Lung (tissue), 11 donors: ENCODE measurements at regions not wholly inside any gene's neighbourhood (a gene's known extent, or its start where the extent isn't known, plus 50 kb on each side); places are given as distances from the start of the nearest gene placed in this dataset.

Experiments used
- ATAC-seq: fragments of 200-7000 bp; cut with Tn5 transposase; one replicate; pipeline ENCODE4 v1.9.1; 2020; ENCODE audit warnings: moderate number of reproducible peaks; ENCODE audit not compliant: insufficient read depth, low FRiP score
- DNase-seq, 3 donors: peaks; one replicate each; pipeline ENCODE4 v3.0.0-alpha.2; 2013 to 2017
- H3K27ac ChIP-seq, 2 donors: one replicate each; pipeline ENCODE4 v1.5.1; 2013; ENCODE audit warnings: mild to moderate bottlenecking in 2 of 2, moderate library complexity in 2 of 2, control low read depth in 1 of 2, inconsistent platforms in 1 of 2, low read depth in 1 of 2, low read length in 1 of 2
- H3K27me3 ChIP-seq, 3 donors: one replicate each; pipeline ENCODE4 v1.5.1; 2013; ENCODE audit warnings: low read length in 2 of 3; ENCODE audit not compliant: control insufficient read depth in 3 of 3, insufficient read depth in 3 of 3
- H3K36me3 ChIP-seq, 4 donors: one replicate each; pipeline ENCODE4 v1.5.1; 2013; ENCODE audit warnings: low read length in 4 of 4, mild to moderate bottlenecking in 1 of 4, moderate library complexity in 1 of 4; ENCODE audit not compliant: control insufficient read depth in 4 of 4, insufficient read depth in 4 of 4
- H3K4me1 ChIP-seq, 5 donors: one replicate each; pipeline ENCODE4 v1.5.1; 2013; ENCODE audit warnings: low read length in 5 of 5, mild to moderate bottlenecking in 2 of 5, moderate library complexity in 1 of 5; ENCODE audit not compliant: control insufficient read depth in 5 of 5, insufficient read depth in 5 of 5
- H3K4me3 ChIP-seq: one replicate; pipeline ENCODE4 v1.5.1; 2013; ENCODE audit warnings: mild to moderate bottlenecking, control low read depth, moderate library complexity
- H3K9ac ChIP-seq, 2 donors: one replicate each; pipeline ENCODE4 v1.5.1; 2013; ENCODE audit warnings: low read length in 2 of 2, control low read depth in 1 of 2; ENCODE audit not compliant: insufficient read depth in 1 of 2
- H3K9me3 ChIP-seq, 4 donors: one replicate each; pipeline ENCODE4 v1.5.1; 2013; ENCODE audit warnings: low read length in 3 of 4, mild to moderate bottlenecking in 1 of 4, moderate library complexity in 1 of 4; ENCODE audit not compliant: control insufficient read depth in 4 of 4, insufficient read depth in 3 of 4
- WGBS, 2 donors: extraction: QIAGEN DNeasy Blood & Tissue Kit; methylation state at CpG; one replicate each; pipeline ENCODE4 v1.1.7; 2013; 5-methylcytosine and 5-hydroxymethylcytosine counted together
- TF ChIP-seq, protein P1 (sequence below): IDR thresholded peaks from 2 replicates; pipeline ENCODE4 v1.5.1; 2012; ENCODE audit warnings: mild to moderate bottlenecking; ENCODE audit errors: control extremely low read depth, extremely low read depth
- donor health status: control.
- donor health status: control.
- donor health status: Bipolar disorder and iron deficiency.
- donor health status: healthy.
- donor health status: DM: yes; HTN: yes; CAD: no.

DNA sequence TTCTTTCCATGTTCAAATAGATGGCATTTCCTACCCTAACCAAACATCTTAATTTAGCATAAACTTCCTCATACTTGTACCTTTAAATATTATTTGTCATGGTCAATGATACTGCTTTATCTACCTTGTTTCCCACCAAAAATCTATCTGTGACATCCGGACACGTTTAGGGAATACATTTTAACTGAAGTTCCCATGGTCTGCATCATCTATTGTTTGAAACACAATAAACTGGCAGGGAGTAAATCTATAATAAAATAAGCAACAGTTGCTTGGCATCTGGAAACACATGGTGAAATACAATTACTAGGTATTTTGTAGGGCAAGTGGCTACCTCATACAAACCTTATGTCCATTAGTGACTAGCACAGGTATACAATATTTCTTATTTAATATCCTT is 289.1 kb downstream of the GJA1 start:
- H3K36me3 ChIP-seq = no peaks in the 10 kb centered on the region
- no peak overlapping the region for H3K9ac ChIP-seq
- WGBS, 2 donors = 56 to 58% methylated on average over 2 of the region's 2 CpGs
- ATAC-seq (no peak), DNase-seq (no peak)
- H3K27me3 ChIP-seq = no peaks in the 10 kb centered on the region
- TF ChIP-seq, protein P1, sequence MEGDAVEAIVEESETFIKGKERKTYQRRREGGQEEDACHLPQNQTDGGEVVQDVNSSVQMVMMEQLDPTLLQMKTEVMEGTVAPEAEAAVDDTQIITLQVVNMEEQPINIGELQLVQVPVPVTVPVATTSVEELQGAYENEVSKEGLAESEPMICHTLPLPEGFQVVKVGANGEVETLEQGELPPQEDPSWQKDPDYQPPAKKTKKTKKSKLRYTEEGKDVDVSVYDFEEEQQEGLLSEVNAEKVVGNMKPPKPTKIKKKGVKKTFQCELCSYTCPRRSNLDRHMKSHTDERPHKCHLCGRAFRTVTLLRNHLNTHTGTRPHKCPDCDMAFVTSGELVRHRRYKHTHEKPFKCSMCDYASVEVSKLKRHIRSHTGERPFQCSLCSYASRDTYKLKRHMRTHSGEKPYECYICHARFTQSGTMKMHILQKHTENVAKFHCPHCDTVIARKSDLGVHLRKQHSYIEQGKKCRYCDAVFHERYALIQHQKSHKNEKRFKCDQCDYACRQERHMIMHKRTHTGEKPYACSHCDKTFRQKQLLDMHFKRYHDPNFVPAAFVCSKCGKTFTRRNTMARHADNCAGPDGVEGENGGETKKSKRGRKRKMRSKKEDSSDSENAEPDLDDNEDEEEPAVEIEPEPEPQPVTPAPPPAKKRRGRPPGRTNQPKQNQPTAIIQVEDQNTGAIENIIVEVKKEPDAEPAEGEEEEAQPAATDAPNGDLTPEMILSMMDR = no peak
- H3K4me1 ChIP-seq = no peaks in the 10 kb centered on the region
- H3K27ac ChIP-seq = no peak overlapping the region
- peaks cover 0 to 6% (median 0%) of the 10 kb centered on the region in 4 donors for H3K9me3 ChIP-seq
- no peak overlapping the region for H3K4me3 ChIP-seq

GRCh38 chr6:121726596-121726995 is 291.1 kb downstream of the GJA1 start:
- no peaks in the 10 kb centered on the region for H3K36me3 ChIP-seq
- WGBS, 2 donors = 84 to 86% methylated on average over 1 of the region's 1 CpG
- no peaks in the 10 kb centered on the region for H3K27me3 ChIP-seq
- DNase-seq (no peak), ATAC-seq (no peak)
- H3K4me1 ChIP-seq = no peaks in the 10 kb centered on the region
- no peak overlapping the region for H3K9ac ChIP-seq
- peaks cover 0 to 3% (median under 1%) of the 10 kb centered on the region in 4 donors for H3K9me3 ChIP-seq
- no peak overlapping the region for H3K27ac ChIP-seq
- TF ChIP-seq, protein P1 = no peak
- no peak overlapping the region for H3K4me3 ChIP-seq

- no peaks in the 10 kb centered on the region for H3K27me3 ChIP-seq
- peaks cover 0 to 4% (median 2%) of the 10 kb centered on the region in 4 donors for H3K9me3 ChIP-seq
- DNase-seq = no peak
- H3K9ac ChIP-seq = no peak overlapping the region
- 90 to 95% methylated on average over 5 of the region's 5 CpGs for WGBS, 2 donors
- no peaks in the 10 kb centered on the region for H3K4me1 ChIP-seq
- H3K36me3 ChIP-seq = no peaks in the 10 kb centered on the region
- no peak overlapping the region for H3K27ac ChIP-seq
- no peak for ATAC-seq
- TF ChIP-seq, protein P1 = no peak
- no peak overlapping the region for H3K4me3 ChIP-seq
Observed at GRCh38 chr6:121730616-121731015, 295.2 kb downstream of the GJA1 start.

- Histone ChIP-seq H3K36me3 (no peaks in the 10 kb centered on the region), H3K4me3 (no peak overlapping the region), H3K4me1 (no peaks in the 10 kb centered on the region), H3K27ac (no peak overlapping the region), H3K9ac (no peak overlapping the region), H3K9me3 (peaks cover 0 to 4% (median 2%) of the 10 kb centered on the region in 4 donors), H3K27me3 (no peaks in the 10 kb centered on the region)
- 90 to 92% methylated on average over 1 of the region's 1 CpG for whole genome bisulfite sequencing, 2 donors
- TF ChIP-seq, protein P1 = no peak
- no peak for DNase-seq
- no peak for ATAC-seq
Observed at GRCh38 chr6:121731381-121731780, 295.9 kb downstream of the GJA1 start.
